Vagina (tissue), 2 donors: ENCODE measurements at regions not wholly inside any gene's neighbourhood (a gene's known extent, or its start where the extent isn't known, plus 50 kb on each side); places are given as distances from the start of the nearest gene placed in this dataset.

Experiments
- DNase-seq, 2 donors: peaks; one replicate each; pipeline ENCODE4 v3.0.0-alpha.2; 2017; ENCODE audit errors: extremely low spot score in 2 of 2
- H3K27ac ChIP-seq: fragments of 200-600 bp; sonication (generic); one replicate; pipeline ENCODE4 v1.5.1; 2019
- H3K27me3 ChIP-seq: fragments of 200-600 bp; sonication (generic); one replicate; pipeline ENCODE4 v1.5.1; 2019
- H3K36me3 ChIP-seq, 2 donors: fragments of 200-600 bp; sonication (generic); one replicate each; pipeline ENCODE4 v1.5.1; 2017 to 2019
- H3K4me1 ChIP-seq: fragments of 200-600 bp; sonication (generic); one replicate; pipeline ENCODE4 v1.5.1; 2019
- H3K4me3 ChIP-seq, 2 donors: fragments of 200-600 bp; sonication (generic); 1 replicate in 1 of 2; 2 replicates in 1 of 2; pipeline ENCODE4 v1.5.1; 2016 to 2019
- H3K9me3 ChIP-seq: fragments of 200-600 bp; sonication (generic); one replicate; pipeline ENCODE4 v1.5.1; 2019
- CTCF ChIP-seq, 3 experiments: fragments of 450-650 bp in 2 of 3; fragments of 200-600 bp in 1 of 3; sonication (generic) in 1 of 3; IDR thresholded peaks; one replicate each; pipeline ENCODE4 v1.5.1; 2017 to 2019; ENCODE audit warnings: antibody characterized with exemption in 3 of 3, mild to moderate bottlenecking in 2 of 3, moderate library complexity in 2 of 3
- POLR2A ChIP-seq, 2 donors: fragments of 450-650 bp; IDR thresholded peaks; one replicate each; pipeline ENCODE4 v1.6.1; 2017; ENCODE audit warnings: antibody characterized with exemption in 2 of 2, mild to moderate bottlenecking in 2 of 2, moderate library complexity in 2 of 2
- POLR2AphosphoS5 ChIP-seq, 2 donors: sonication (generic); formaldehyde crosslinking; IDR thresholded peaks; one replicate each; pipeline ENCODE4 v1.9.0; 2017; ENCODE audit warnings: antibody characterized with exemption in 2 of 2, mild to moderate bottlenecking in 2 of 2, low read depth in 1 of 2; ENCODE audit not compliant: insufficient read depth in 1 of 2
- intact Hi-C: fragments of 100-400 bp; cut with DNase I; formaldehyde crosslinking; loops from one replicate; pipeline ENCODE4 v1.15.1; 2023

GRCh38 chr13:44305917-44306370 is 67.7 kb upstream of the SERP2 start:
- Histone ChIP-seq H3K9me3 (no peaks in the 10 kb centered on the region), H3K27me3 (no peaks in the 10 kb centered on the region), H3K36me3 (no peaks in the 10 kb centered on the region), H3K4me3 (no peak overlapping the region), H3K4me1 (peaks cover 82% of the 10 kb centered on the region), H3K27ac (peak overlapping the region; percentile 74)
- TF ChIP-seq POLR2A (IDR thresholded peaks at IDR 0.05) (no peak), CTCF (IDR thresholded peaks at IDR 0.05) (no peak), POLR2AphosphoS5 (IDR thresholded peaks at IDR 0.05; ENCODE audit: insufficient read depth in 1 of 2, low read depth in 1 of 2) (no peak)
- peak in 1 of 2 donors; percentile 81 for DNase-seq
- intact Hi-C loops = no loop called here

GRCh38 chr13:44306371-44307192 is 67.0 kb upstream of the SERP2 start:
- intact Hi-C loops = no loop called here

GRCh38 chr13:44307255-44307654 is 66.4 kb upstream of the SERP2 start:
- H3K4me1 ChIP-seq = peaks cover 90% of the 10 kb centered on the region
- no peaks in the 10 kb centered on the region for H3K36me3 ChIP-seq
- intact Hi-C loops = no loop called here
- no peak for TF ChIP-seq CTCF (IDR thresholded peaks at IDR 0.05)
- no peak for TF ChIP-seq POLR2A (IDR thresholded peaks at IDR 0.05)
- TF ChIP-seq POLR2AphosphoS5 (IDR thresholded peaks at IDR 0.05; ENCODE audit: insufficient read depth in 1 of 2, low read depth in 1 of 2) = no peak
- no peaks in the 10 kb centered on the region for H3K9me3 ChIP-seq
- no peak overlapping the region for H3K4me3 ChIP-seq
- peak overlapping the region; percentile 44 for H3K27ac ChIP-seq
- H3K27me3 ChIP-seq = no peaks in the 10 kb centered on the region
- DNase-seq = no peak

More at GRCh38 chr13:44306371-44307192, 67.0 kb upstream of the SERP2 start:
- TF ChIP-seq CTCF (IDR thresholded peaks at IDR 0.05) (no peak), POLR2AphosphoS5 (IDR thresholded peaks at IDR 0.05; ENCODE audit: insufficient read depth in 1 of 2, low read depth in 1 of 2) (peak; percentile 60 to 91)
- peaks cover 87% of the 10 kb centered on the region for H3K4me1 ChIP-seq
- peak overlapping the region; percentile 74 for H3K27ac ChIP-seq
- H3K9me3 ChIP-seq = no peaks in the 10 kb centered on the region
- no peaks in the 10 kb centered on the region for H3K27me3 ChIP-seq
- no peaks in the 10 kb centered on the region for H3K36me3 ChIP-seq
- peak; percentile 80 to 95 for DNase-seq
- H3K4me3 ChIP-seq = no peak overlapping the region

GRCh38 chr13:44307844-44308243 is 65.8 kb upstream of the SERP2 start:
- peaks cover 92% of the 10 kb centered on the region for H3K4me1 ChIP-seq
- no peaks in the 10 kb centered on the region for H3K36me3 ChIP-seq
- no peaks in the 10 kb centered on the region for H3K9me3 ChIP-seq
- no peak for TF ChIP-seq POLR2A (IDR thresholded peaks at IDR 0.05)
- peak in 1 of 2 donors; percentile 75 for TF ChIP-seq POLR2AphosphoS5 (IDR thresholded peaks at IDR 0.05; ENCODE audit: insufficient read depth in 1 of 2, low read depth in 1 of 2)
- no peaks in the 10 kb centered on the region for H3K27me3 ChIP-seq
- H3K4me3 ChIP-seq = no peak overlapping the region
- intact Hi-C loops = no loop called here
- peak overlapping the region; percentile 44 for H3K27ac ChIP-seq
- peak; percentile 40 to 44 for DNase-seq

GRCh38 chr13:44308352-44308751 is 65.3 kb upstream of the SERP2 start:
- peak; percentile 71 to 77 for DNase-seq
- H3K4me3 ChIP-seq = no peak overlapping the region
- no peak overlapping the region for H3K27ac ChIP-seq
- peaks cover 92% of the 10 kb centered on the region for H3K4me1 ChIP-seq
- no peaks in the 10 kb centered on the region for H3K9me3 ChIP-seq
- intact Hi-C loops = no loop called here
- no peaks in the 10 kb centered on the region for H3K27me3 ChIP-seq
- H3K36me3 ChIP-seq = no peaks in the 10 kb centered on the region
- TF ChIP-seq CTCF (IDR thresholded peaks at IDR 0.05) (no peak), POLR2A (IDR thresholded peaks at IDR 0.05) (no peak), POLR2AphosphoS5 (IDR thresholded peaks at IDR 0.05; ENCODE audit: insufficient read depth in 1 of 2, low read depth in 1 of 2) (no peak)
